Hematopoietic multipotent progenitor cell treated with erythropoietin and hydrocortisone succinate and interleukin-3 and kit ligand, for 8 days (in vitro differentiated cells): ENCODE measurements at regions not wholly inside any gene's neighbourhood (a gene's known extent, or its start where the extent isn't known, plus 50 kb on each side); places are given as distances from the start of the nearest gene placed in this dataset.
"Not testable (repeated sequence)": the region's sequence is repeated elsewhere in the genome, so short reads cannot be mapped to it uniquely, and the experiment has no call there.

Experiments used
- DNase-seq: peaks from one replicate; pipeline ENCODE4 v3.0.0-alpha.2; 2015

DNA sequence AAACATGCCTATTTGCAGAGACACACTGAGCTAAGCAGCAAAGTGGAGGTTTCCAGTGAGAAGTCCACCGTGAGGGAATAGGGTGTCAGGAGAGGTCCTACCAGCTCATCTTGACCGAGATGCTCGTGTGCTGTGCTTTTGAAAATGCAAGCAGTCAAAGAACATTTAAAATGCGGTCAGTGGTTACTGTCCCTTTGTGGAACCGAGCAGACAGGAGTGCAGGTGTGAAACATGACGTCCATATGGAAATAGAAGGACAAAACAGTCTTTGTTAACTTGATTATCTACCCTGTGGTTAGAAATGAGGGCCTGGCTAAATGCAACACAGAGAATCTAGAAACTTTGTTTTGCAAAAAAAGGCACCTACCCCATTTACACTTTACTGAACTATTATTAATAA lies 473.3 kb downstream of the SPATA31A6 start:
- not testable (repeated sequence) for DNase-seq

DNA sequence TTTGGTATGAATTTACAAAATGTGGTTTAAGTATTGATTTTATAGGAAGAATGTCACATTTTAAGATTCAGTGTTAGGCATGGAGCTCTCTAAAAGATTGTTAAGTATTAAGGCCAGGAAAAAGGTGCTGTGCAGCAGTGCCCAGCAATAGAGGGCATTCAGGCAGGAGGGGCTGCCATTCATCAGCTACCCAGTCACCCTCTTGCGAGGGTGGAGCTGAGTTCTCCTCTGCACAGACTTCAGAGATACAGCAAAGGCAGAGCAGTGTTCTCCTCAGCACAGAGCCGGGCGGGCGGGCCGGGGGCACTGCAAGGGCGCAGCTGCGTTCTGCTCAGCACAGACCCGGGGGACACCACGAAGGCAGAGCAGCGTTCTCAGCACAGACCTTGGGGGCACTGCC lies 474.0 kb downstream of the SPATA31A6 start:
- DNase-seq: not testable (repeated sequence)

DNA sequence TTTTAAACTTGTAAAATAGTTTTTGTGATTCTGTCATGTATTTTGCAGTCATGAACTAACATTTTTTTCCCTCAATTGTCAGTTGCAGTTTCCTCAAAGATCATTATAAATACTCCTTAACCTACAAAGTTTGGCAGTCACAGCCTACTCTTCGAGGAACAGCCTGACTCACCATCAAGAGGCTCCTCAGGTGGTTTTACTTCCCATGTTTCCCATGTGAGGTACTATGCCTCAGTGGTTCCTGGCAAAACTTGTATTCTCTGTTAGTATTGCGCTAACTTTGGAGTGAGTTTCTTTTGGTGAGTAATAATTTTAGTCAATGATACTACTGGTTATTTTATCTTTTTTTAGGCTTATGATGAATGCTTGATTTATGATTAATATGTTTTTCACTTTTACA lies 513.7 kb downstream of the SPATA31A6 start:
- DNase-seq: not testable (repeated sequence)

DNA sequence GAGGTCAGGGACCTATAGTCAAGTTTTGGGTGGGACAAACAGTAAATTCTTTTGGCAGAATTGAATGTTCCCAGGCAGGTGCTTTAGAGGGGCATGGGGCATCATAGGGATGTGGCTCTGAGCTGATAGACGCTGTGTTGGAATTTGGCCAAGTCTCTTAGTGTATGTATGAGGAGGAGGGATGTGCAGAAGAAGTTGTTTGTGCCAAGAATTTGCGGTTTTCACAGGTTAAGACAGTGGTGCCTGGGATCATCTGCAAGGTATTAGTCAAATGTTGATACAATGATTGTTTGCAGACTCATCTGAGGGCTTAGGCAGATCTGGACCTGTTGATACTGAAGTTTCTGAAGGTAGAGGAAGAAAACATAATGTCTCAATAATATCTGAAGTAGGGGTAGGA lies 519.4 kb downstream of the SPATA31A6 start:
- not testable (repeated sequence) for DNase-seq

DNA sequence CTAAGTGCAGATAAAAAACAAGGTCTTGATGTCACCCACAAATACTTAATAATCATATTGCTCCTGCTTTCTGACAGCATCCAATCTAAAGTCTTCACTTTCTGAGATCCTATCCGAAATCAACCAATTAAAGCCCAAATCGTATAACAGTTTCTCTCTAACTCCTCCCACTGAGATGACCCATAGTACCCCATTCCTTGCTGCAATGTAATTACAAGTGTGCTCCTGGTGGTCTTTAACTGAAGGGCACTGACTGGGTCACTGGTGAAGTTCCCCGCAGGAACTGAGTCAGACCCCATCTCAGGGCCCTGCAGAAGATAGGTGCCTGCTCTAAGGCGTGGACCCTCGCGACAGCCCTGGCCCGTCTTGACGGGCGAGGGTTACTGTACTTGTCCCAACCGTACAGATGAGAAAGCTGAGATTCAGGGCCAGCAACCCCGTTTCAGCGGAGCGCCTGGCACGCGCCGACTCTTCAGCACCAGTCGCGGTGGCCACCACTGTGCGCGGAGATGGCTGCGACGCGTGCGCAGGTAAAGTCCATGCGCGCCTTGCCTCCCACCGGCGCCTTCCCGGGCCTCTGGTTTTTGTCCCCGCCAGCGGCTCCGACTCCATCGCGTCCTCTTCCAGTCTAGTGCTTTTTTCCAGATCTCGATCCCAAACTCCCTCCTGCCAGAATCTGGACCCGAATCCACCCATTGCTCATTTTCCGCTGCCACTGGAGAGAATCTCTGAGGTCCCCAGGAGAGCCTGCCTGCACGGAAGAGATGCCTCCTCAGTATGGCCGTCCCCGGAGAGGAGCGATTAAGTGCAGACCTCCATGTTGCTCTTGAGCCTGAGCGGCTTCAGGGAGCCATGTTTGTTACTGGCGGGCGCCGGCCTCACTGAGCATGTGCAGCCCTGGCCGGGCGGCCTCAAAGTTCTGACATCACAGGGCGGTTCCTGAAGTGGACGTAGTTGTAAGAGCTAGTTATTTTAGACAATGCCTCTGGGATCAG lies 541.7 kb downstream of the SPATA31A6 start:
- not testable (repeated sequence) for DNase-seq

DNA sequence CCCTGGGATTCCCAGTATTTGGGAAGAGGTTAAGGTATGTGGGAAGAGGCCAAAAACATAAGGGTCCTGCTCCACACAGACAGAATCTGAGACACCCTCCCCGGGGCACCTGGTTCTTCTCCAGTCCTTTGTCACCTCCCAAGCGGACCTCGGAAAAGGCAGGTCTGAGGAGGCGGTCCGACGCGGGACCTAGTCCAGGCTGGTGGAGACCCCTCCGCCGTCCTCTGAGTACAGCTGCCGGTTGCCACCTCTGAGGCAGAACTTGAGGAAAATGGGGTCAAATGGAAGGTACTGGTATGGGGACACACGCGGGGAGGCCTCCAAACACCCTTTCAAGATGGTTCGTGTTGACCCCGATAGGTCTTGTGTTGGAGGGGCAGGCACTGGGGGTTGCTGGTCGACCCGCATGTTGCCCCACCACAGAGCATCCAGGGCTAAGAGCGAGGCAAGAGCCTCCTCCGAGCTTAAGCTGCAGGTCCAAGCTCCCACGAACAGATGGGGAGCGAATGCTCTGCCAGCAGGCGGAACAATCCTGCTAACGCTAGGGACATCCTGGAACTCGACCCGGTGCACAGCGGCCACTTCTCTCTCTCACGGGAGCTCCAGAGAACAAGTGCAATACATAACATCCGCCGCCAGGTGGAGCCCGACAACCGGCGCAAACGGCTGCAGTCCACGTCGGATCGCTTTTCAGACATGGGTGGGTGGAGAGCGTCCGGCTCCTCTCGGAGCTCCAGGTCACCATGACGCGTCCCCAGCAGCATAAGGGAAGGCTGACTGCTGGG lies 559.8 kb downstream of the SPATA31A6 start:
- DNase-seq: peak; percentile 64

DNA sequence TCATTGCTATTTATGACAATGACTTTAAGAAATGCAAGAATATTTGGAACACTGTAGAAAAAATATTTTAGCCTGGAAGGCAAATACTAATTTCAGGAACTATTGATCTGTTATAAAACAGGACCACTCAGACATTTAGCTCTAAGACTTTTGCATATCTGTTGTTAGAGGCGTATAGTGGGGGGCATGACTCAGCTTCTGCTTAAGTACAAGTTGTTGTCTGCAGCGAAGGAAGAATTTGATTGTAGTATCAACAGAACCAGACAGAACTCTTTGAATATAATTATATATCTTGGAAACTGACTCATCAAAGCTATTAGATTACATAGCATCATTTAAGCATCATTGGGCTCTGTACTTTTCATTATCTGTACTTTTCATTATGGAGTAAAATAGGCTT lies 573.8 kb downstream of the SPATA31A6 start:
- not testable (repeated sequence) for DNase-seq

DNA sequence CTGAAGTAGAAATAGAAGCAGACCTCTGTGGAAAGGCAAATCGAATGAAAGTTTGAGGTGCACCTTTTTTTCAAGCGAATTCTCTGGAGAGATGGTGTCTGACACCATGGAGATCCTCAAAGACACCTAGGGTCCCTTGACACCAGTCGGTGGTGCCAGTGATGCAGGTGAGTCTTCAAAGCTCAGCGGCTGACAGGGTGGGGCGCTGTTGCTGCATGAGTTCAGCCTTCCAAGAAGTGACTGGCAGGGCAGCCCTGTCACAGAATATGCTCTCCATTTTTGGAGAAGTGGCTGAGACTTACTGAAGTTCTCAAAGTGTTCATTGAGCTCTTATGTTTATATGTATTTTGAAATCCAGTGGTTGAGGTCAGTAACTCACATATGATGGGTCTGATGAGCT lies 575.9 kb downstream of the SPATA31A6 start:
- not testable (repeated sequence) for DNase-seq

DNA sequence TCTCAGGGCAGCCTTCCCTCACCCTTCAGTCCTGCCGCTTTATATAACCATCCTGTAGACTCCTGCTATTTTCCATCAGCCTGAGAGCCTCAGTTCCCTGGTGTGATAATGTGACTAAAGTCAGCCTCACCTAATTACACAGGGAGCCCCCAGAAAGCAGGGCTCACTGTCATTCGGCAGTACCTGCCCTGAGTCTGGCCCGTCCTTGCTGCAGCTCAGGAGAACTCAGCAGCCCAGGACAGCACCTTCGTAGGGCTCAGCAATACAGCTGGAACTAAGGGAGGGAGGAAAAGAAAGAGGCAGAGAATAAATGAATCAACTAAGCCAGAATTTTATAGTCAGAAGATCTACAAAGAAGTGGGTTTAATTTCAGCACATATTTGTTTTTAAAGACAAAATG lies 598.7 kb downstream of the SPATA31A6 start:
- DNase-seq: not testable (repeated sequence)

DNA sequence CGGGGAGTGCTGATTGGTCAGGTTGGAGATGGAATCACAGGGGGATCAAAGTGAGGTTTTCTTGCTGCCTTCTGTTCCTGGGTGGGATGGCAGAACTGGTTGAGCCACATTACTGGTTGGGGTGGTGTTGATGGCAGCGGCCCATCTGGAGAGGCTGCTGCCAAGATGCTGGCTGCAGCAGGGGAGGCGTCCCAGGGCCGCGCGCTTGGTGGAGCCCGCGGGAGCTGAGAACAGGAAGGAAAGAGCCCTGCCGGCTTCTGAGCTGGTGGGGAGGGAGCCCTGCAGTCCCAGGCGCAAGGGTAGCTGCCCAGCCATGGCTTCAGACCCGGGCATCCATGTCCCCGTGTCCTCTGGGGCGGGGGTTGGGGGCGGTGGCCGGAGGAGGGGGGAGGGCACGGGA lies 609.3 kb downstream of the SPATA31A6 start:
- not testable (repeated sequence) for DNase-seq

DNA sequence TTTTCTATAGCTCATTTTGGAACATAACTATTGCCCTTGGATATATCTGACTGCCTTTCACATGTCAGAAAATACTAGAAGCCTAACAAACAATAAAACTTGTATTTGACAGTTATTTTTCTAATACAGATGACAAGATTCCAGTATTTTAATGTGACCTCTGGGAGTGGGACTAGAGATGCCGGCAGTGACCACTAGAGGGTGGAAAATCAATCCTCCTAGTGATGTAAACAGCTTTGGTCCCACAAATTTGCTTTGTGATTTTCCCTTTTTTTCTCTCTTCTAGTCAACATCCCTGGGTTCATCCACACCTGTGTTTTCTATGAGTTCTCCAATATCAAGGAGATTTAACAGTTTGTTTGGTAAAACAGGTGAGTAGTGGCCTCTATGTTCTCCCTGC lies 615.1 kb downstream of the SPATA31A6 start:
- not testable (repeated sequence) for DNase-seq

DNA sequence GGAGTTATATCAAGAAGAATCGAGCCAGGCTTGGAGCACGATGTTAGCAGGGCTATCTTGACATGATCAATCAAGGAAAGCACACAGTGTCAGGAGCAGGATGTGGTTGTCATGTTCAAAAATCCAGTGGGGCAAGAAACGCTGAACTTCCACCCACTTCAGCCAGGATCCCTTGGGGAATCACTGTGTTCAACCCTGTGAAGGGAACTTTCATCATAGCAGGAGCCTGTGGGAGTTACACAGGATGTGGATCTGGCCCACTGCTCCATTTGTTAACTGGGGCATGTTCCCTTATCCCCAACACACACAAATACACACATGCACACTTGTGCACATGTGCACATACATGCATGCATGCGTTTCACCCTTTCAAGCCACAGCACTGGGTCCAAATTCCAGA lies 619.3 kb downstream of the SPATA31A6 start:
- DNase-seq: not testable (repeated sequence)

DNA sequence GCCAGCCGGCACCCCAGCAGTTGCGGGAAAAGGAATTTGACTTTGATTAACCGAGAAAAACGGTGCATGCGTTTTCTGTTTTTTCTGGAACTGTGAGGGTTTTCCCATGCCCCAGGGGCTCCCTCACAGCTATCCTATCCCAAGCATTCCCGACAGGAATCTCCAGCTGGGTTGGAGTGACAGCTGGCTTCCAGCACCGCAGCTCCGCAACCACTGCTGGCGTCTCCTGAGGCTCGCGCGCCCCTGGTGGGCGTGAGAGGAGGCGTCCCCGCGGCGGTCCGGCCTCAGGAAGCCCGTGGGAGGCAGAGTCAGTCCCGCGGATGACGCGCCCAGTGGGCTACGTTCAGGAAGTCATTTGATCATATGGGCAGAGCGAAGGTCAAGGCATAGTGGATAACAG lies 623.2 kb downstream of the SPATA31A6 start:
- DNase-seq: not testable (repeated sequence)

DNA sequence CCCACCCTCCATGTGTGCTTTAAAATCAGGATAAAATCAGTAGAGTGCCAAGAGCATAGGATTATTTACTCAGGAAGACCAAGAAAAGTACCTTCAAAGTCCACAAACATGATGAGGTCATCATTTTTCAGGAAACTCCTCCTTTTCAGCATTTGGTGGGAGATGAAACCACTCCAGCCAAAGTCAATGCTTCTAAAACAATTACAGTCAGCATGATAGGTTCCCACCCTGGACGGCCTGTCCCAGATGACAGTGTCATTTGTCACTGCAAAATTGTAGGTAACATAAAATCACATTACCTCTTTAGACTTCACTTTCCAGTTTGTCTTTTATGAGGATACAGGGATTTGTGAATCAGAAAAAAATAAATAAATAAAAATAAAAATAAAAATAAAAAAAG lies 638.0 kb downstream of the SPATA31A6 start:
- not testable (repeated sequence) for DNase-seq

DNA sequence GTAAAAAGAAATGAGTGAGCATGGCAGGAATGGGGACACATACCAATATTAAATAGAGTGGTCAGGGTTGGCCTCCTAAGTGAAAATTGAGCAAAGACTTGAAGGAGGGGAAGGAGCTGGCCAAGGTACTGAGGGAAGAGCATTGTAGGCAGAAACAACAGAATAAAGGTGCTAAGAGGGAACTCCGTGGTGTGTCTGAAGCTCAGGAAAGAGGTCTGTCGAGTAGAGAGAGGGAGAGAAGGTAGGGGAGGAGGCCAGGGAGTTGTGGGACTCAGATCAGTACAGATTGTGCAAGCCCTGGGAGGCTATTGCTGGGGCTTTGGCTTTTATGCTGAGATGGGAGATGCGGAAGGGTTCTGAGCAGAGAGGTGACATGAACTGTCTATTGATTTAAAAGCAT lies 664.7 kb downstream of the SPATA31A6 start:
- DNase-seq: not testable (repeated sequence)

DNA sequence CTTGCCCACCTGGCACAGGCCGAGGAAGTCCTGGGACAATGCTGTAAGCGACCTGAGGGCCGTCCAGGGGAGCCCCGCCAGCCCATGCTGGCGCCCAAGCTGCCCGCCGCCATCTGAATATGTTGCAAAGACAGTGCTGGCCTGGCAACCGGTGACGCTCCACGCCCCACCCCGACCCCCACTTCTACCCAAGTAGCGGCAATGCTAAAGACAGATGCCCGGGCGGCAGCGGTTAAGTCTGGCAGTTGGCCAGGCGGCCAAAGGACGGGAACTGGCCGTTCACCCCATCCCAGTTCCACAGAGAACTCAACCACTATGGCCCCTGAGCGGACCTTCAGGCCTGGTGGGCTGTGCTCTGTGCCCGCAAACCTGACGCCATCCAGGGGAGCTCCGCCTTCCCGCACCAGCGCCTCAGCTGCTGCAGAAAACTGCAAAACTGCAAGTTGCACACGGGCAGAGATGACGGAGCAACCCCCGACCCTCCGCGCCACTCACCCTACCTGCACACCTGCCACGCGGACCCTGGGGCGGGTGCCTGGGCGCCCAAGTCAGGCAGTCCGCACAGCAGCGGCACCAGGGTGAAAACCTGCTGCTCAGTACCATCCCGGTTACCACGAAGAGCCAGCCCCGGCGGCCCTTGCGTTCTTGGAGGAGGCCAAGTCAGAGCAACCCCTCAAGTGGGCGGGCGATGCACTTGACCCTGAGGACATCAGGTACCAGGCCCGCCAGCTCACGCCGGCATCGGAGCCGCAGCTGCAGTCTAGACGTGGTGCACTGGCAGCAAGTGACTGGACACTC lies 667.6 kb downstream of the SPATA31A6 start:
- not testable (repeated sequence) for DNase-seq

DNA sequence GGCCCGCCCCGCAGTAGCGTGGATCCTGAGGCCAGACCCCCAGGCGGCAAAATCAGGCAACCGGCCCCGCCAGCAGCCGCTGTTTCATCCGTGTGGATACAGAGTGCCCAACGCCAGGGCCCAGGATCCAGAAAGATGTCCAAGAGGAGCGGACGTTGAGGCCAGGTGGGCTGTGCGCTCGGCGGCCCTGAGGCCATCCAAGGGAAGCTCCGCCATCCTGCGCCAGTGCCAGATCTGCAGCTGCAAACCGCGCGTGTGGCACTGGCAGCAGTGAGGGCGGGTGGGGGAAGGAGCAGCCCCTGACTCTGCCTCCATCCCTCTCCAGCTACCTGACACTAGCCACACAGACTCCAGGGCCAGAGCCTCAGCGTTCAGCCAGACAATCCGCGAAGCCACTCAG lies 668.2 kb downstream of the SPATA31A6 start:
- DNase-seq: not testable (repeated sequence)

DNA sequence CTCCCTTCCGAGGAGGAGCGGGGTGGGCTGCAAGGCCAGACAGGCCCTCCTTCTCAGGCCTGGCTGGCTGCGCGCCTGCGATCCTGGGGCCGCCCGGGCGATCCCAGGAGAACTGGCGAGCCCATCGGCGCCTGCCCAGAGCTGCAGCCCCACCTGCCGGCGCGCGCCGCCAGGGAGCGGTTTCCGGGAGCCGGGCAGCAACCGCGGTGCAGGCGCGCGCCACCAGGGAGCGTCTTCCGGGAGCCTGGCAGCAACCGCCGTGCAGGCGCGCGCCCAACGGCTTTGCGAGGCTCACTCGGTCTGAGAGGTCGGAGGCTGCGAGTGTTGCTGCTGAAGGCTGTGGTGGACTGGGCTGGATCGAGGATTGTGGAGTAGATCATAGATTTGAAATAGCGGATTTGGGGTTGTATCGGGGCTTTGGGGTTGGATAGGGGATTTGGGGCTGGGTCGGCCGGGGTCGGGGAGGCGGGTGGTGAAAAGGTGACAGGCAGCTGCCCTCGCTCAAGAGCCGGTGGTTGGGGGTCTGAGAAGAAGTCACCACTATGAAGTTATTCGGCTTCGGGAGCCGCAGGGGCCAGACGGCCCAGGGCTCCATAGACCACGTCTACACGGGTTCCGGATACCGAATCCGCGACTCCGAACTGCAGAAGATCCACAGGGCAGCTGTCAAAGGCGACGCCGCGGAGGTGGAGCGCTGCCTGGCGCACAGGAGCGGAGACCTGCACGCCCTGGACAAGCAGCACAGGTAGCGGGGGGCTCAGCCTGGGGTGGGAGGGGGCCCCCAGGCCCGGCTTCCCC lies 668.9 kb downstream of the SPATA31A6 start:
- peak; percentile 43 for DNase-seq

DNA sequence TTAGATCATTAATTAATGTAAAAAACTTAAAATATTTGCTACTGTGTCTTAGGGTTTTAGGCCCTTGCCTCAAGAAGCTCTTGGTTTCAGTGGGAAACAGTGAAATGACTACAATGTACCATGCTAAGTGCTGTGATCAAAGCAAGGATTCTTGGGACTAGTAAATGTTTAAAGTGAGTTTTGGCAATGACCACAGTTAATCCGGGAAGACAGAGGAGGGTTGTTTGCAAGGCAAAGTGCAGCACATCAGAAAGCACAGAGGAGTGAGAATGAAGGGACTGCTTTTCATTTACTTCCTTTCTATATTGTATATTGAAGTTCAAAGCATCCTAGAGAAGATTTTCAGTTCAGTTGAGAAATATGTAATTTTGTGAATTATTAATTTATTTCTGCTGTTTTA lies 676.7 kb downstream of the SPATA31A6 start:
- not testable (repeated sequence) for DNase-seq

DNA sequence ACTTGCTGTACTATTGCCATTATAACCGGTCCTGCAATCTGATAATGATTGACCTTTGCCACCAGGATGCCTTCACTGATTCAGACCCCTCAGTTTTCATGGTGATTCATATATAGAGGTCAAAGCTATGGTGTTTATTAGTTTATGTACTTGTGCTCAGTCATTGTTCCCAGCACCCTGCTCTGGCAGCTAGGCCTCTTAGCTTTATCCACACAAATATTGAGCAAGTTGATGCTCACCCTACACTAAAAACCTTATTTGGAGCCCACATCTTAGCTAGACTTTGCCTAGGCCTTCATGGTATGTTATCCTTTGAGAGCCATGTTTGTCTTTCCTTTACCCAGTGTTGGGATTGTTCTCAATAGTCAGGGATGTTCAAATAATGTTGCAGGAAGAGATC lies 679.0 kb downstream of the SPATA31A6 start:
- not testable (repeated sequence) for DNase-seq
